ENCODE measurements at regions not wholly inside any gene's neighbourhood (a gene's known extent, or its start where the extent isn't known, plus 50 kb on each side); places are given as distances from the start of the nearest gene placed in this dataset.

DNA sequence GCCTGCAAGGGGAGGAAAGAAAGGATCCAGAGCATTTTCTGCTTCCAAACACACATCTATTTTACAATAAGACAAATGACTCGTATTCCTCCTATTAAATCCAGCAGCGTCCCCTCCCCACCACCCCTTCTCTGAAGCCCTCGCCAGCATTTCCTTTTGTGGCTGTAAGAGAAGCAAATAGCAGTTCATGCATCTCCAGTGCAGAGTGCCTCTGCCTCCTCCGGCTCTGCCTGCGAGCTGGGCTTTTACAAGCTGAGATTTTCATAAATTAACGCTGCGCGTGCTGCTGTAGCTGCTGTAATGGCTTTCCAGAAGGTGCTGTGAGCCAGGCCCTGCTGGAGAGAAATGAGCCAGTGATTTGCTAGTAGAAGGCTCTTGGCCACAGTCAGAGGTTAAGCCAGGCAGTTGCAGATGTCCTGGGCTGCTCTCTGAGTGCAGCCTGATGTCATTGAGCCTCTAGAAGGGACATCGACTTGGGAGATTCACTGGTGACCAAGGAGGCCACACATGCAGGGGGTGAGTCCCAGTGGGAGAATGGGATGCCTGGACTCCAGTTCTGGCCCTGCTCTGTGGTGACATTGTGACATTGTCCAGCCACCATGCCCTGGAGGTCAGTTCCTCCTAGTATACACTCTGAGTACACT is 134.5 kb upstream of the NAV2 start:
- H3K27ac Mint-ChIP-seq: no peak overlapping the region
- ATAC-seq (ENCODE audit: low read depth) (no peak), DNase-seq (no peak)
- H3K4me1 ChIP-seq (ENCODE audit: control insufficient read depth in 2 of 2, insufficient read depth in 2 of 2, low read length in 2 of 2): no peaks in the 10 kb centered on the region
- H3K27me3 ChIP-seq (replicated peaks in 1 of 4; ENCODE audit: control extremely low read depth in 1 of 4, control insufficient read depth in 3 of 4, insufficient read depth in 4 of 4, low read length in 3 of 4): no peaks in the 10 kb centered on the region
- 40% methylated on average over 9 of the region's 9 CpGs for WGBS (ENCODE audit: insufficient coverage)
- TF ChIP-seq EZH2 (IDR thresholded peaks at IDR 0.05; ENCODE audit: borderline replicate concordance, insufficient read depth, low read depth, low read length, poor library complexity, severe bottlenecking): no peak
- TF ChIP-seq, protein P1, sequence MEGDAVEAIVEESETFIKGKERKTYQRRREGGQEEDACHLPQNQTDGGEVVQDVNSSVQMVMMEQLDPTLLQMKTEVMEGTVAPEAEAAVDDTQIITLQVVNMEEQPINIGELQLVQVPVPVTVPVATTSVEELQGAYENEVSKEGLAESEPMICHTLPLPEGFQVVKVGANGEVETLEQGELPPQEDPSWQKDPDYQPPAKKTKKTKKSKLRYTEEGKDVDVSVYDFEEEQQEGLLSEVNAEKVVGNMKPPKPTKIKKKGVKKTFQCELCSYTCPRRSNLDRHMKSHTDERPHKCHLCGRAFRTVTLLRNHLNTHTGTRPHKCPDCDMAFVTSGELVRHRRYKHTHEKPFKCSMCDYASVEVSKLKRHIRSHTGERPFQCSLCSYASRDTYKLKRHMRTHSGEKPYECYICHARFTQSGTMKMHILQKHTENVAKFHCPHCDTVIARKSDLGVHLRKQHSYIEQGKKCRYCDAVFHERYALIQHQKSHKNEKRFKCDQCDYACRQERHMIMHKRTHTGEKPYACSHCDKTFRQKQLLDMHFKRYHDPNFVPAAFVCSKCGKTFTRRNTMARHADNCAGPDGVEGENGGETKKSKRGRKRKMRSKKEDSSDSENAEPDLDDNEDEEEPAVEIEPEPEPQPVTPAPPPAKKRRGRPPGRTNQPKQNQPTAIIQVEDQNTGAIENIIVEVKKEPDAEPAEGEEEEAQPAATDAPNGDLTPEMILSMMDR (IDR thresholded peaks at IDR 0.05): no peak
- H3K9ac ChIP-seq (ENCODE audit: low read length): no peak overlapping the region
- no peaks in the 10 kb centered on the region for H3K9me3 Mint-ChIP-seq (ENCODE audit: insufficient read depth)
- H3K27me3 Mint-ChIP-seq: no peaks in the 10 kb centered on the region
- no peak overlapping the region for H3K4me3 ChIP-seq (ENCODE audit: control extremely low read depth in 1 of 5, extremely low read depth in 1 of 5, insufficient read depth in 1 of 5, low read depth in 2 of 5, low read length in 4 of 5)
- POLR2A ChIA-PET: no interaction called here
- no peaks in the 10 kb centered on the region for H3K36me3 ChIP-seq (replicated peaks in 1 of 2; ENCODE audit: control extremely low read depth in 1 of 2, control insufficient read depth in 1 of 2, extremely low read depth in 1 of 2, insufficient read depth in 2 of 2, low read length in 1 of 2)
- H3K4me1 Mint-ChIP-seq: no peaks in the 10 kb centered on the region
- H4K20me1 ChIP-seq (ENCODE audit: control insufficient read depth, insufficient read depth, low read length, poor library complexity, severe bottlenecking): no peaks in the 10 kb centered on the region
- CTCF ChIA-PET: no interaction called here
- H3K9me3 ChIP-seq (ENCODE audit: control extremely low read depth in 1 of 3, control insufficient read depth in 2 of 3, insufficient read depth in 1 of 3, low read length in 2 of 3): no peaks in the 10 kb centered on the region
- intact Hi-C loops (cut with micrococcal nuclease): no loop called here
- no peak overlapping the region for H2AFZ ChIP-seq (ENCODE audit: insufficient read depth, low read depth, low read length, poor library complexity, severe bottlenecking)
- H3K4me3 Mint-ChIP-seq: no peak overlapping the region
- no peak overlapping the region for H3K27ac ChIP-seq (ENCODE audit: low read length in 2 of 2)
- H3K79me2 ChIP-seq (ENCODE audit: control insufficient read depth, insufficient read depth, low read length): no peaks in the 10 kb centered on the region
- no peak overlapping the region for H3K4me2 ChIP-seq (replicated peaks; ENCODE audit: low read depth, low read length, poor library complexity, severe bottlenecking)

DNA sequence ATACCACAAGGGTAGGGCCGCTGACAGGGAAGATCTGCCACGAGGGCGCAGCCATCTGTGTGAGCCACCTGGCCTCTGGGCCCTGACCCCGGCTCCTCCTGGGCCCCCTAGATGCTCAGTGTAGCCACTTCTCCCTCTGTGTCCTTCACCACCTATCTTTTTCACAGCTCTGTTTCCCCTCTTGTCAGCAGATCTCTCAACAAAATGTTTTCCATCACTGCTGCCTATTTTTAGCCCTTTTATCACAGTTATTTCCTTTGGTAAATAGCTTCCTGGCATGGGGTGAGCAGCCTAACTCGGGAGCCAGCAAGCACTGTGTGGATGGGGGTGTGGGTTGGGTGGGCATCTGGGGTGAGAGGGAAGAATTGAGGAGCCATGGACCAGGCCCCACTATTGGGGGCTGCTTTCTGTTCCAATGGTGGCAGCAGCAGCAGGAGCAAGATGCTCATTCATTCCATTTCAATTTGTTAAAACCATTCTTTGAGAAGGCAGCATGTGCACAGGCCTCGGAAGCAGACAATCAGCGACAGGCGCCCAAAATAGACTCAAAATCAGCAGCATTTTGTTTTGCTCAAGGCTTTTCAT is 135.2 kb upstream of the NAV2 start:
- no peaks in the 10 kb centered on the region for H3K36me3 ChIP-seq (replicated peaks in 1 of 2; ENCODE audit: control extremely low read depth in 1 of 2, control insufficient read depth in 1 of 2, extremely low read depth in 1 of 2, insufficient read depth in 2 of 2, low read length in 1 of 2)
- no peaks in the 10 kb centered on the region for H3K79me2 ChIP-seq (ENCODE audit: control insufficient read depth, insufficient read depth, low read length)
- H3K9me3 ChIP-seq (ENCODE audit: control extremely low read depth in 1 of 3, control insufficient read depth in 2 of 3, insufficient read depth in 1 of 3, low read length in 2 of 3): no peaks in the 10 kb centered on the region
- H3K27me3 ChIP-seq (replicated peaks in 1 of 4; ENCODE audit: control extremely low read depth in 1 of 4, control insufficient read depth in 3 of 4, insufficient read depth in 4 of 4, low read length in 3 of 4): no peaks in the 10 kb centered on the region
- no peaks in the 10 kb centered on the region for H3K4me1 ChIP-seq (ENCODE audit: control insufficient read depth in 2 of 2, insufficient read depth in 2 of 2, low read length in 2 of 2)
- 22% methylated on average over 8 of the region's 8 CpGs for WGBS (ENCODE audit: insufficient coverage)
- H2AFZ ChIP-seq (ENCODE audit: insufficient read depth, low read depth, low read length, poor library complexity, severe bottlenecking): no peak overlapping the region
- Mint-ChIP-seq H3K4me1 (no peaks in the 10 kb centered on the region), H3K27ac (no peak overlapping the region), H3K4me3 (no peak overlapping the region), H3K27me3 (no peaks in the 10 kb centered on the region), H3K9me3 (ENCODE audit: insufficient read depth) (no peaks in the 10 kb centered on the region)
- H4K20me1 ChIP-seq (ENCODE audit: control insufficient read depth, insufficient read depth, low read length, poor library complexity, severe bottlenecking): no peaks in the 10 kb centered on the region
- H3K4me3 ChIP-seq (ENCODE audit: control extremely low read depth in 1 of 5, extremely low read depth in 1 of 5, insufficient read depth in 1 of 5, low read depth in 2 of 5, low read length in 4 of 5): no peak overlapping the region
- no peak overlapping the region for H3K9ac ChIP-seq (ENCODE audit: low read length)
- POLR2A ChIA-PET: no interaction called here
- intact Hi-C loops (cut with micrococcal nuclease): no loop called here
- TF ChIP-seq, protein P1 (IDR thresholded peaks at IDR 0.05): no peak
- TF ChIP-seq EZH2 (IDR thresholded peaks at IDR 0.05; ENCODE audit: borderline replicate concordance, insufficient read depth, low read depth, low read length, poor library complexity, severe bottlenecking): no peak
- no peak overlapping the region for H3K4me2 ChIP-seq (replicated peaks; ENCODE audit: low read depth, low read length, poor library complexity, severe bottlenecking)
- H3K27ac ChIP-seq (ENCODE audit: low read length in 2 of 2): no peak overlapping the region
- CTCF ChIA-PET: interaction anchor here (2.3 kb wide), 1 partner anchor 14 kb away, joined by 6 read pairs; no protein-coding TSS in a partner anchor
- ATAC-seq (ENCODE audit: low read depth) (no peak), DNase-seq (no peak)

Measured in B cell (primary cell).